ENCODE measurements at regions not wholly inside any gene's neighbourhood (a gene's known extent, or its start where the extent isn't known, plus 50 kb on each side); places are given as distances from the start of the nearest gene placed in this dataset.

DNA sequence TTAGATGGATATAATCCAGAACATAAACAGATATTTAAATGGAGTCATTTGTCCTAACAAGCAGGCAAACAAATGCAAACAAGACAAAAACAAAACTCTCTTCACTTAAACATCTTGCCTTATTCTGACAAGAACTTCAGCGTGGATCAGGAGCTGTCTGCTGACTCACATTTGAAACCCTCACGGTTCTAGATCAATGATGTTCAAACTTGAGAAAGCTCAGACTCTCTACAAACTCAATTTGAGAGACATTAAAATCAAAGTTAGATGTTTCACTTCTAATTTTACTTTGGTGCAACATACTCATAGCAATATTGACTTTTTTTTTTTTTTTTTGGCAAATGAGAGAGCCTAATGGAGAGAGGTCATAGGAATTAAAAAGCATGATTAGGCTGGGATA, 362.8 kb upstream of the SLC14A2 start:
- TF ChIP-seq CTCF (IDR thresholded peaks at IDR 0.05): no peak
- TF ChIP-seq POLR2A (IDR thresholded peaks at IDR 0.05): no peak

Measured in ovary (tissue), 3 donors.